ENCODE measurements at regions not wholly inside any gene's neighbourhood (a gene's known extent, or its start where the extent isn't known, plus 50 kb on each side); places are given as distances from the start of the nearest gene placed in this dataset.
"Not testable (repeated sequence)": the region's sequence is repeated elsewhere in the genome, so short reads cannot be mapped to it uniquely, and the experiment has no call there.

DNA sequence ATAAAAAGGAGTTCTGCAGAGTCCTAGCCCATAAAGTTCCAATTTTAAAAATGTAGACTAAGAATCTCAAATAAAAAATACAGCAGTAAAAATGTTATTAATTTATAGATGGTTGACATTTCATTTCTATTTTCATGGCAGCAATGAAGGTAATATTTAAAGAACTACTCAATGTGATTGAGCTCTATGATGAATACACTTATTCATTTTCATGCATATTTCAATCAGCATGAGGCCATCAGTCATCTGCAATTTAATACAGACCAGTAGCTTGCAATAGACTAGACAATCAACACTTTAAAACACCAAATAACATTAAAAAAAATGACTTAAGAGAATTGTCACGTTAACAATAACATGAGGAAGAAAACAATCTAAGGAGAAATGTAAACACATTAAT lies 1295.8 kb upstream of the ALCAM start:
- H3K4me3 ChIP-seq (ENCODE audit: low read depth, low read length), result no peak overlapping the region
- TF ChIP-seq, protein P1, sequence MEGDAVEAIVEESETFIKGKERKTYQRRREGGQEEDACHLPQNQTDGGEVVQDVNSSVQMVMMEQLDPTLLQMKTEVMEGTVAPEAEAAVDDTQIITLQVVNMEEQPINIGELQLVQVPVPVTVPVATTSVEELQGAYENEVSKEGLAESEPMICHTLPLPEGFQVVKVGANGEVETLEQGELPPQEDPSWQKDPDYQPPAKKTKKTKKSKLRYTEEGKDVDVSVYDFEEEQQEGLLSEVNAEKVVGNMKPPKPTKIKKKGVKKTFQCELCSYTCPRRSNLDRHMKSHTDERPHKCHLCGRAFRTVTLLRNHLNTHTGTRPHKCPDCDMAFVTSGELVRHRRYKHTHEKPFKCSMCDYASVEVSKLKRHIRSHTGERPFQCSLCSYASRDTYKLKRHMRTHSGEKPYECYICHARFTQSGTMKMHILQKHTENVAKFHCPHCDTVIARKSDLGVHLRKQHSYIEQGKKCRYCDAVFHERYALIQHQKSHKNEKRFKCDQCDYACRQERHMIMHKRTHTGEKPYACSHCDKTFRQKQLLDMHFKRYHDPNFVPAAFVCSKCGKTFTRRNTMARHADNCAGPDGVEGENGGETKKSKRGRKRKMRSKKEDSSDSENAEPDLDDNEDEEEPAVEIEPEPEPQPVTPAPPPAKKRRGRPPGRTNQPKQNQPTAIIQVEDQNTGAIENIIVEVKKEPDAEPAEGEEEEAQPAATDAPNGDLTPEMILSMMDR (IDR thresholded peaks at IDR 0.05; ENCODE audit: borderline replicate concordance, insufficient read depth, low read depth, low read length), result no peak

DNA sequence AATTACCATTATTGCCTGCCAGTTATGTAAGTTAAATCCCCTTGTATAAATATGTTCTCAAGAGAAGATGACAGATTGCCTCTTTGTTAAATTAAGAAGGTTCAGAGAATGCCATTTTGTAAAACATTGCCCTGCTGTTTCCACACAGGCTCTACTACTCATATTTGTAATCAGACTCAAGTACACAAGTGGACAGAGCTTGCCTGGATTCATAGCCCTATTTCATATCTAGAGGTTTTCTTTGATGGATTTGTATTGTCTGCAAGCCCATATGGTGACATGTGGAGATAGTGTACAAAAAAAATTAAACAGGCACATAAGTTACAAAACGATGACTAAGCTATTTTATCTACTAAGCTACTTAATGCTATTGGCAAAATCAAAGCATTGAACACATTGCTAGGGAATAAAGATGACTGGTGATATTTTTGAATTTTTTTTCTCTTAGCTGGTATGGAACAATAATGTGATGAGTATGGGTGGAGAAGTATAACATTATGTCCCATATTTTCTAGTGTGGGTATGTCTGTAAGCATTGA lies 1286.6 kb upstream of the ALCAM start:
- H3K4me3 ChIP-seq (ENCODE audit: low read depth, low read length), result no peak overlapping the region
- TF ChIP-seq, protein P1 (IDR thresholded peaks at IDR 0.05; ENCODE audit: borderline replicate concordance, insufficient read depth, low read depth, low read length), result no peak

DNA sequence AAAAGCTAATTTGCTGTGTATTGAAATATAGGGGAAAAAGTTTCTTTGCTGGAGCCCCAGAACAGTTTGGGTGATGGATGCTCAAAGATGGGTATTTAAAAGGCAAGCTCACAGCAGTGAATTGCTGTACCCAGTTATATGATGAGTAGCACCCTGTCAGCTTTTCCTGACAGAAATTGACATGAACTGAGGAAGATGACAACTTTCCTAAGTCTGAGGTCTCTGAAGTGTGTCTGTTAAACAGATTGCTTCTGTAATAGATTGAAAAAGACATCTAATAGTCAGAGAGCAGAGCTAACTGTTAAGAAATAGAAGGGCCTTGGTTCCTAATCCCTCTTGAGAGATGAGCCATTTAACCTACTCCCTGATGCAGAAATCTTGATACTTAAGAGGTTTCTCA lies 1278.0 kb upstream of the ALCAM start:
- H3K4me3 ChIP-seq (ENCODE audit: low read depth, low read length), result no peak overlapping the region
- TF ChIP-seq, protein P1 (IDR thresholded peaks at IDR 0.05; ENCODE audit: borderline replicate concordance, insufficient read depth, low read depth, low read length), result no peak

DNA sequence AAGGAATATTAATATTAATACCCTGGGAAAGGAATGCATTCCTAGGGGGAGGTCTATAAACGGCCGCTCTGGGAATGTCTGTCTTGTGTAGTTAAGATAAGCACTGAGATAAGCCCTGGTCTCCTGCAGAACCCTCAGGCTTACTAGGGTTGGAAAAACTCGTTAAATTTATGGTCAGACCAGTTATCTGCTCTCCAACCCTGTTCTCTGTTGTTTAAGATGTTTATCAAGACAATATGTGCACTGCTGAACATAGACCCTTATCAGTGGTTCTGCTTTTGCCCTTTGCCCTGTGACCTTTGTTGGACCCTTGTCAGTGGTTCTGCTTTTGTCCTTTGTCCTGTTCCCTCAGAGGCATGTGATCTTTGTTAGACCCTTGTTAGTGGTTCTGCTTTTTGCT lies 1276.7 kb upstream of the ALCAM start:
- not testable (repeated sequence) for H3K4me3 ChIP-seq (ENCODE audit: low read depth, low read length)

DNA sequence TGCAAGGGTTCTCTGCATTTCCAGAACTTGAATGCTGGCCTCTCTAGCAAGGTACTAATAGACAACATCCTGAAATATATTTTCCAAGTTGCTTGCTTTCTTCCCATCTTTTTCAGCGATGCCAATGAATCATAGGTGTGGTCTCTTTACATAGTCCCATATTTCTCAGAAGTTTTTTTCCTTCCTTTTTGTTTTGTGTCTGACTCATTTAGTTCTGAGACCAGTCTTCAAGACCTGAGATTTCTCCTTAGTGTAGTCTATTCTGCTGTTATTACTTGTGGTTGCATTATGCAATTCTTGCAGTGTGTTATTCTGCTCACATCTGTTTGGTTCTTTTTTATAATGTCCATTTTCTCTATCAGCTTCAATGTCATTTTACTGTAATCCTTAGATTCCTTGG lies 1265.0 kb upstream of the ALCAM start:
- H3K4me3 ChIP-seq (ENCODE audit: low read depth, low read length), result no peak overlapping the region
- TF ChIP-seq, protein P1 (IDR thresholded peaks at IDR 0.05; ENCODE audit: borderline replicate concordance, insufficient read depth, low read depth, low read length), result no peak

DNA sequence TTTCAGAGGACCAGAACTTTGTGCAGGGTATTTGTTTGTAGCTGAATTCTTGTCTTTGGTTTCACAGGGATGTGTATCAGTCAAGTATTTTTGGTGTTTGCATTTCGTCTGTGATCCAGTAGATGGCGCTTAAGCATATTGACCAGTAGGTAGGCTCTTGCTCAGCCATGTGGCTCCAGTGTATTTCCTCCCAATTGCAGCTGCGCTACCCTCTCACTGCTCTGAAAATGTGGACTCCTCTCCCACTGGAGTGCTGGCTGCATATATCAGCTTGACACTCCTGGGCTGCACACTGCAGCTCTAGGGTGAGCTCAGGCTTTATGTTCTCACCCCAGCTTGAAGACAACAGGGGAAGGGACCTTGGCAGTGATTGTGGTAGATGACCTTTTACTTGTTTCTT lies 1264.3 kb upstream of the ALCAM start:
- TF ChIP-seq, protein P1 (IDR thresholded peaks at IDR 0.05; ENCODE audit: borderline replicate concordance, insufficient read depth, low read depth, low read length), result peak; percentile 64
- no peak overlapping the region for H3K4me3 ChIP-seq (ENCODE audit: low read depth, low read length)

DNA sequence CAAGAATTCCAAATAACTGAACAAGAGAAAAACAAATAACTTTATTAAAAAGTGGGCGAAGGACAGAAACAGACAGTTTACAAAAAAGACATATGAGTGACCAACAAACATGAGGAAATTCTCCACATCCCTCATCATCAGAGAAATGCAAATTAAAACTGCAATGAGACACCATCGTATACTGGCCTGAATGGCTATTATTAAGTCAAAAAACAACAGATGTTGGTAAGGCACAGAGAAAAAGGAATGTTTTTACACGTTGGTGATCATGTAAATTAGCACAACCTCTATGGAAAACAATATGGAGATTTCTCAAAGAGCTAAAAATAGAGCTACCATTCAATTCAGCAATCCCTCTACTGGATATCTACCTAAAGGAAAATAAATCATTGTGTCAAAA lies 1260.4 kb upstream of the ALCAM start:
- H3K4me3 ChIP-seq (ENCODE audit: low read depth, low read length), result no peak overlapping the region
- TF ChIP-seq, protein P1 (IDR thresholded peaks at IDR 0.05; ENCODE audit: borderline replicate concordance, insufficient read depth, low read depth, low read length), result no peak

DNA sequence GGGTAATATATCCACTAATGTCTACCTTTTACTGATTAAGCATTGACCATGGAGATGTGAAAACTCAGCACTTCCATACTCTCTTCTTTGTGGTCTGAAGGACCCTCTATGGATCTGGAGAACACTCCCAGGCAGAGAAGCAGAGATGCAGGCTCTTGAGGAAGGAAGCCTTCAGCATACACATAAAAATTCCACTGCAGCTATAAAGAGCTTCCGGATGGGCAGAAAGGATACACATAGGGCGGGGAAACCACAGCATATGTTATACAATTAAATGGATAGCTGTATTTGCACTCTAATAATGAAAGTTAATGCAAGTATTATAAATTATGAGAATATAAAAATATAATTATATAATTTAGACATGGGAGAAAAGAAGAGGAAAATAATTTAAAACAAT lies 1258.2 kb upstream of the ALCAM start:
- TF ChIP-seq, protein P1 (IDR thresholded peaks at IDR 0.05; ENCODE audit: borderline replicate concordance, insufficient read depth, low read depth, low read length), result no peak
- H3K4me3 ChIP-seq (ENCODE audit: low read depth, low read length), result no peak overlapping the region
